ENCODE measurements at regions not wholly inside any gene's neighbourhood (a gene's known extent, or its start where the extent isn't known, plus 50 kb on each side); places are given as distances from the start of the nearest gene placed in this dataset.
"Not testable (repeated sequence)": the region's sequence is repeated elsewhere in the genome, so short reads cannot be mapped to it uniquely, and the experiment has no call there.

DNA sequence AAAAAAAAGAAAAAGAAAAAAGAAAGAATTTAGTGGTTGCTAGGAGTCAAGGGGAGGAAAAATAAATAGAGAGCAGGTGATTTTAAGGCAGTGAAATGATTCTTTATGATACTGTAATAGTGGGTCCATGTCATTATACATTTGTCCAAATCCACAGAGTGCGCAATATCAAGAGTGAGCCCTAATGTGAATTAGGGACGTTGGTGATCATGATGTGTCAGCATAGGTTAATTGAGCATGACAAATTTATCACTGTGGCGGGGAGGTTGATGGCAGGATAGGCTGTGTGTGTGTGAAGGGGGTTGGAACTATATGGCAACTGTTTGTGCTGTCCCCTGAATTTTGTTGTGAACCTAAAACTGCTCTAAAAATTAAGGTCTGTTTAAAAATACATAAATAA is 357.8 kb downstream of the ICE1 start:
- DNase-seq (ENCODE audit: missing footprints) (no peak), ATAC-seq (no peak)
- intact Hi-C loops (cut with DNase I), result no loop called here

DNA sequence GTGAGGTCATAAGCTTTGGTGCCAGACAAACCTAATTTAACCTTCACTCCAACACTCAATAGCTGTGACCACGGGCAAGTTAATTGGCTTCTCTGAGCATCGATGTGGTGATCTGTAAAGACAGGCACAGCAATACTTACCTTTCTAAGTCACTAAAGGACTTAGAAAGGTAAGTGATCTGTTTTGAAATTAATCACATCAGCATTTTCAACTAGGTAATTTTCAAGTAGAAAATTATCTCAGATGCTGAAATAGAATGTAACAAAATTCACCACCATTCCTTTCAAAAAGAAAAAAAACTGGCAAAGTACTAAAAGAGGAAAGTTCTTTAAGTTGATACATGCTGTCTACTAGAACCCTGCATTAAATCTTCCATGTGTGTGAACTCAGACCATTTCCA is 354.5 kb downstream of the ICE1 start:
- no peak for ATAC-seq
- intact Hi-C loops (cut with DNase I), result no loop called here

GRCh38 chr5:5772202-5772601 is 349.7 kb downstream of the ICE1 start:
- intact Hi-C loops (cut with DNase I), result no loop called here
- ATAC-seq, result no peak

More for the DNA sequence above, 354.5 kb downstream of the ICE1 start:
- no peak for DNase-seq (ENCODE audit: missing footprints)

DNA sequence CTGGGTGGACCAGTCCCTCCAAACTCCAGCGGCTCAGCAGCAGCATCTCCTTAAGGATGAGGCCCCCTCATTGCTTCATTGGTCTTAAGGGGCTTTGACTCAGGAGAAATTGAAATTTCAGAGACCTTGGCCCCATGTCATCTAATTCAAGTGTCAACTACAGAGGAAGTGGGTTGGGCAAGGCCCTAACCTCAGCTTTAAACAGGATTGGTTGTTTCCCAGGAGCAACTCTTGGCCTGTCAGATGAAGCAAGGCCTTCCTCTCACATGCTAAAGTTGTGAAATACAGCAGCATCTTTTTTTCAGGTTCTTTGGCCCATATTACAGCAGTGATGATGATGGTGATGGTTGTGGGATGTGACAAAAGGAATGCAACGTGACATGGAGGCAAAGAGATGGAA is 348.3 kb downstream of the ICE1 start:
- no peak for ATAC-seq
- intact Hi-C loops (cut with DNase I), result no loop called here
- DNase-seq (ENCODE audit: missing footprints), result no peak

More at GRCh38 chr5:5772202-5772601, 349.7 kb downstream of the ICE1 start:
- DNase-seq (ENCODE audit: missing footprints), result no peak

DNA sequence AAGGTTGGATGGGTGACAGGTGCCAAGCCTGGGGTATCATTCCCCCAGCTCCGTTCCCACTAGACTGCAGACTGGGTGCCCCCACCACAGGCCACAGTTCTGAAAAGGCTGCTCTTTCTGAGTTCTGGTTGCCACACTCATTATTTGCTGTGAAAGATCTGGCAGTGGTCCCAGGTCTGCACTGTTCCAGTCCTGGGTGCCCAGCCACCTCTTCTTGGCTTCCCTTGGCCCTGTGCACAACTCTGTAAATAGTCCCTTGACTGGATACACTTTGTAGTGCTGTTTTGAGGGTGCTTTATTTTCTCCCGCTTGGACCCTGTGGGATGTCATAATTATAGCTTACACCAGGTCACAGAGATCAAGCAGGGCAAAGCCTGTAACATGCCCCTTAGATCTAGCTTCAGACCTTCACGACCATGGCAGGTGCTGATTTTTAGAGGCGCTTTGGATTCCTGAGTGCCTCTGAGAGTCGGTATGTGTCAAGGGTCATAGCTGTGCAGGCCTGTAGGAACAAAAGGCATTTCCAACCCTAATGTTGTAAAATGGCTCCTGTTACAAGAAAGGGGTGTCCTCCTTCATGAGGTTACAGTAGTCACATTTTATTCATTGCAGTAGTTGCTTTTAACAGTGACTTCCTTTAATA is 344.9 kb downstream of the ICE1 start:
- intact Hi-C loops (cut with DNase I), result no loop called here
- ATAC-seq (peak; percentile 94), DNase-seq (ENCODE audit: missing footprints) (peak; percentile 64)

- ATAC-seq (no peak), DNase-seq (ENCODE audit: missing footprints) (no peak)
- intact Hi-C loops (cut with DNase I), result no loop called here
Measured at GRCh38 chr5:5765066-5765850, 342.8 kb downstream of the ICE1 start.

- DNase-seq (ENCODE audit: missing footprints), result no peak
- intact Hi-C loops (cut with DNase I), result no loop called here
- ATAC-seq, result no peak
Measured at GRCh38 chr5:5764246-5764645, 341.8 kb downstream of the ICE1 start.

DNA sequence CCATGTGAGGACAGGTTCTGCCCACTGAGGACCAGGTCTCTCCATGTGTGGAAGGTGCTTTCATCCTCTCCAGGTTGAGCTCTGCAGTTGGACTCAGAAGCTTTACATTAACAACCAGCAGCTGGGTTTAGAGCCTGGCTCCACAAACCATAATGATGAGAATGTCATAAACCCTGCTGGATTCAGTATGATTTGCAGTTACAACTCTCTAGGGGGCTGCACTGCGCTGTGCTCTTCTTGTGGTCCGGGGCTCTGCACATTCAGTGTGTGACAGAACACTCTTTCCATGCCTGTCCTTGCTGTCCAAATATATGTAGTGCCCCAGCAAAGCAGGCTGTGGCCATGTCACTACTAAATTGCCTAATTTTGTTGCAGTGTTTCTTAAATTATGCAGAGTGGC is 334.3 kb downstream of the ICE1 start:
- ATAC-seq (no peak), DNase-seq (ENCODE audit: missing footprints) (no peak)
- intact Hi-C loops (cut with DNase I), result no loop called here

DNA sequence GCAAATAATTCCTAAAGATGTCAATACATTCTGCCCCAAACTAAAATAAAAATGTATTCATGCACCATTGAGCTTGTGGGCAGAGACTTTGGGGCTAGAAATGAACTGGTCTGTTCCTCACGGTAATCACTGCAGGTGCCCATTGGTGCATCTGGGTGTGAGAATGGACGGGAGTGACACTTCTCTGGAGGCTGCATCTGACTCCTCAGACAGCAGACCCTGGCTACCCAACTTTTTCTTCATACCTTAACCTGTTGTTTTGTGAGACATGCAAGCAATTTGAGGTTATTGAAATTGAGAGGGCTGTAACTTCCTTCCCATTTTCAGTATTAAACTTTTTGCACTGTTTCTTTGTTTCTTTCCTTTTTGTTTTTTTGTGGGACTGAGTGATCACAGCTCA is 333.4 kb downstream of the ICE1 start:
- DNase-seq (ENCODE audit: missing footprints) (no peak), ATAC-seq (no peak)
- intact Hi-C loops (cut with DNase I), result no loop called here

DNA sequence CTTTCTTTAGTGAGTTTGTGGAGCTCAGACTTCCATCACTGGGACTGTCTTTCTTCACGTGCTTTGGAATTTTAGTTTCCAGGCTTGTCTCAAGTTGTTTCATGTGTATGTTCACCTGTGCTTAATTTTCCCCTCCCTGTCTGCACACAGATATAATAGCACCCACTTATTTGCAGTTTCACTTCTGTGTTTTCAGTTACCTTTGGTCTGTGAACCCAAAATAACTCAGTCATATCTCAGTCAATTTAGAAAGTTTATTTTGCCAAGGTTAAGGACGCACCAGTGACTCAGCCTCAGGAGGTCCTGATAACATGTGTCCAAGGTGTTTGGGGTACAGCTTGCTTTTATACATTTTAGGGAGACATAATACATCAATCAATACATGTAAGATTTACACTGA is 330.4 kb downstream of the ICE1 start:
- no peak for DNase-seq (ENCODE audit: missing footprints)
- ATAC-seq, result no peak
- intact Hi-C loops (cut with DNase I), result no loop called here

GRCh38 chr5:5751987-5752386 is 329.5 kb downstream of the ICE1 start:
- DNase-seq (ENCODE audit: missing footprints), result no peak
- no peak for ATAC-seq
- intact Hi-C loops (cut with DNase I), result no loop called here

DNA sequence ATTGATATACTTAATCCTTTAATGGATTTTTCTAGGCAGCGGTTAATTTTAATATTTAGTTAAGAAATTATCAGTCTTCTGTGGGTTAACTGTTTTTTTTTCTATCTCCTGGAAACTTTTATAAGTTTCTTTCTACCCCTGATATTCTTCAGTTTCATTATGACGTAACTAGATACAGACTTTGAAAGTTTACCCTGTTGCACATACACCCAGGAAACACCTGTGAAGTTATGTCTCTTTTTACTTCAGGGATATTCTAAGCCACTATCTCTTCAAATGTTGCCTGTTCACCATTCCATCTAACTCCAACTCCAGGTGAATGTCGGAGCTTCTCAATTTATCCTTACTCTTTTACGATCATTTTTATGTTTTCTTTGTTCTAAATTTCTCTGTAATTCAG is 329.0 kb downstream of the ICE1 start:
- ATAC-seq (no peak), DNase-seq (ENCODE audit: missing footprints) (no peak)
- intact Hi-C loops (cut with DNase I), result no loop called here

- intact Hi-C loops (cut with DNase I), result no loop called here
- no peak for DNase-seq (ENCODE audit: missing footprints)
- ATAC-seq, result no peak
Measured at GRCh38 chr5:5741418-5741817, 318.9 kb downstream of the ICE1 start.

- DNase-seq (ENCODE audit: missing footprints), result no peak
- ATAC-seq, result no peak
- intact Hi-C loops (cut with DNase I), result no loop called here
Measured at GRCh38 chr5:5739490-5739945, 317.0 kb downstream of the ICE1 start.

GRCh38 chr5:5738797-5739489 is 316.5 kb downstream of the ICE1 start:
- intact Hi-C loops (cut with DNase I), result no loop called here
- no peak for DNase-seq (ENCODE audit: missing footprints)

DNA sequence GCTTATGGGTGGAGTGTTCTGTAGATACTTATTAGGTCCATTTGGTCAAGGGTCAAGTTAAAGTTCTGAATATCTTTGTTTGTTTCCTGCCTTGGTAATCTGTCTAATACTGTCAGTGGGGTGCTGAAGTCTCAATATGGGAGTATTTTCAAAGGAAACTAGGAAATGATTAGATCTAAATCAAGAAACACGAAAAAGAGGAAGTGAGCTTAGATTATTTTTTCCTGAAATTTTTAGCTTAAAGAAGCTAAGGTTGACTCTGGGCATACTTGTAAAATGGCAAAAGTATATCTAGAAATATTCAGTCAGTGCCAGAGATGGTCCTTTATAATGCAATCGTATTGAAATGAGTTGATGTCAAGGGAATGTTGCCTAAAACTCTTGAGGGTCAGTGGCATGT is 313.5 kb downstream of the ICE1 start:
- no peak for ATAC-seq
- DNase-seq (ENCODE audit: missing footprints), result no peak
- intact Hi-C loops (cut with DNase I), result no loop called here

More at GRCh38 chr5:5738797-5739489, 316.5 kb downstream of the ICE1 start:
- ATAC-seq, result no peak

DNA sequence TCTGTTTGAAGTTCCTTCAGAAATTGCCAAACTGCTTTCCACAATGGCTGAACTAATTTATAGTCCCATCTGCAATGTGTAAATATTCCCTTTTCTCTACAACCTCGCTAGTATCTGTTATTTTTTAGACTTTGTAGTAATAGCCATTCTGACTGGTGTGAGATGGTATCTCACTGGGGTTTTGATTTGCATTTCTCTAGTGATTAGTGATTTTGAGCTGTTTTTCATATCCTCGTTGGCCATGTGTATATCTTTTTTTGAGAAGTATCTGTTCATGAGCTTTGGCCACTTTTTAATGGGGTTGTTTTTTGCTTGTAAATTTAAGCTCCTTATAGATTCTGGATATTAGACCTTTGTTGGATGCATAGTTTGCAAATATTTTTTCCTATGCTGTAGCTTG is 310.6 kb downstream of the ICE1 start:
- ATAC-seq; intact Hi-C loops (cut with DNase I); DNase-seq (ENCODE audit: missing footprints): not testable (repeated sequence)

- intact Hi-C loops (cut with DNase I), result no loop called here
- no peak for ATAC-seq
- DNase-seq (ENCODE audit: missing footprints), result no peak
Measured at GRCh38 chr5:5726401-5726800, 303.9 kb downstream of the ICE1 start.

DNA sequence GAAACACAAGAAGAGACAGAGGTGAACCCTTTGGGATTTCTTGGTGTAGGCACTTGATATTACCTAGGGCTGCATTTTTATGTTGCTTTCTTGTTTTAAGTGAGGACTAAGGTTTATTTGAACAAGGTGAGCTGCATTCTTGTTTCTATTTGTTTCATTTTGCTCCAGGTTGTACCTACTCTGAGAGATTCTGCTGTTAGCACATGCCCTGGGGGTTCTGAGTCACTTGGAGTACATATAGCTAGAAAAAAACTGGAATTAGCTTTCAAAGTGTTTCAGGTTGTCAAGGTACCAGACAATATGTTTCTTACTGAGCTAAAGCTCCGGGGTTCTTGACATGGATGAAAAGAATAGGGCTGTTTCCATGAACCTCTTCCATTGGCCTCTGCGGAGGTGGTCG is 299.4 kb downstream of the ICE1 start:
- intact Hi-C loops (cut with DNase I), result no loop called here
- no peak for ATAC-seq
- DNase-seq (ENCODE audit: missing footprints), result no peak

DNA sequence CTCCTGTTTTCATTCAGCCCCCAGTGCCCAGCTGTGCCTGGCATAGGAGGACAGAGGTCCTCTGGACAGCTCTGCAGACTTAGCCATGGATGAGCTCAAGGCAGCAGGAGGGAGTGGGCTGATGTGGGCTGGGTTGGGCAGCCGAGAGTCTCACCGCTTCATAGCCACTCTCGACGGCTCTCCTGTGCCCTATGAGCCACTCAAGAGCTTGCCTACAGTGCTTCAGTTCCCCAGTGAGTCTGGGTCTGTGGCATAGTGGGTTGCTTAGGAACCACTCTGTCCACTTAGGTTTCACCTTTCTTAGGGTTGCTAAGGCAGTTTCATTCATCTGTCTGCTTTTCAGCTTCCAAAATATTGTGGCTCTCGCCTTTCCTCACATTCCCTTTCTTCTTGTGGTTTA is 296.8 kb downstream of the ICE1 start:
- intact Hi-C loops (cut with DNase I), result no loop called here
- DNase-seq (ENCODE audit: missing footprints) (no peak), ATAC-seq (no peak)

All from Right ventricle myocardium inferior (tissue), 1 donor.